Dedifferentiated amniotic fluid mesenchymal stem cell (primary cell): ENCODE measurements at regions not wholly inside any gene's neighbourhood (a gene's known extent, or its start where the extent isn't known, plus 50 kb on each side); places are given as distances from the start of the nearest gene placed in this dataset.

Source experiments
- DNase-seq: peaks from one replicate; pipeline ENCODE4 v3.0.0-alpha.2; 2016; ENCODE audit errors: extremely low spot score

DNA sequence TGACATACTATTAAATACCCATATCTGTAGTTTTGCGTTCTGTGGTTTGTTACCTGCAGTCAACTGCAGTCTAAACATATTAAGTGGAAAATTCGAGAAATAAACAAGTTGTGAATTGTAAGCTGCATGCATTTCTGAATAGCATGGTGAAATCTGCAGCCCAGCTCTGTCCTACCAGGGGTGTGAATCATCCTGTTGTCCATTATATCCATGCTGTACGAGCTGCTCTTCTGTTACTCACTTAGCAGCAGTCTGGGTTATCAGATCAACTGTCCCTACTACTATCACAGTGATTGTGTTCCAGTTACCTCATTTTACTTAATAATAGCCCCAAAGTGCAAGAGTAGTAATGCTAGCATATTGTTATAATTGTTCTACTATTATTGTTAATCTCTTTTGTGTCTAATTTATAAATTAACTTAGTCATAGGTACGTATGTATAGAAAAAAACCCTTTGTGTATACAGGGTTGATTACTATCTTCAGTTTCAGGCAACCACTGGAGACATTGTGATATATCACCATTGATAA, 173.7 kb upstream of the FAT4 start:
- DNase-seq: no peak

DNA sequence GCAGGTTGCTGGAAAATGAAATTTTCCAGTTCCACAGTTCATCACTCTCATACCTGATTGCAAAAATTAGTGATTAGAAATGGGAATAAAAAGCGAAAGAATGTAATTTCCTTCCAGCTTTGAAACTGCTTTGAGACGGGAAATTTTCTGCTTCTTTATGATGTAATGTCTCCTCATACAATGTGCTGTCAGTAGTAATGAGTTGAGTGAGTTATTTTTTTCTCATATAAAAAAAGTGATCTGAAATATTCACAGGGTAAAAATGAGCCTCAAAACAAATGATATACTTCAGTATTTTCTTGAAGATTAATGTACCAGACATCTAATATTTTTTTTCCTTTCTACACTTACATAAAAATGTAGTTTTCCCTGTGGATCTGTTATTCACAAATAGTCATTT, 179.1 kb upstream of the FAT4 start:
- DNase-seq: no peak

DNA sequence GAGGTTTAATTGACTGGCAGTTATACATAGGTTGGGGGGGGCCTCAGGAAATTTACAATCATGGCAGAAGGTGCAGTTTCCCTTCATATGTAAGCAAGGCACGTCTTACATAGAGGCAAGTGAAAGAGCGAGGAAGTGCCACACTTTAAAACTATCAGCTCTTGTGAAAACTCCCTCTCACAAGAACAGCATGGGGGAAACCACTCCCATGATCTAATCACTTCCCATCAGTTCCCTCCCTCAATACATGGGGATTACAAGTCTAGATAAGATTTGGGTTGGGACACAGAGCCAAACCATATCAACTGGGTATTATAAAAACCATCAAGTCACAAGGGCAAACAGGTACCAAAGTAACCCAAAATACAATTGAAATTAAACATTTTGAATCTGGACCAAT, 182.0 kb upstream of the FAT4 start:
- no peak for DNase-seq

DNA sequence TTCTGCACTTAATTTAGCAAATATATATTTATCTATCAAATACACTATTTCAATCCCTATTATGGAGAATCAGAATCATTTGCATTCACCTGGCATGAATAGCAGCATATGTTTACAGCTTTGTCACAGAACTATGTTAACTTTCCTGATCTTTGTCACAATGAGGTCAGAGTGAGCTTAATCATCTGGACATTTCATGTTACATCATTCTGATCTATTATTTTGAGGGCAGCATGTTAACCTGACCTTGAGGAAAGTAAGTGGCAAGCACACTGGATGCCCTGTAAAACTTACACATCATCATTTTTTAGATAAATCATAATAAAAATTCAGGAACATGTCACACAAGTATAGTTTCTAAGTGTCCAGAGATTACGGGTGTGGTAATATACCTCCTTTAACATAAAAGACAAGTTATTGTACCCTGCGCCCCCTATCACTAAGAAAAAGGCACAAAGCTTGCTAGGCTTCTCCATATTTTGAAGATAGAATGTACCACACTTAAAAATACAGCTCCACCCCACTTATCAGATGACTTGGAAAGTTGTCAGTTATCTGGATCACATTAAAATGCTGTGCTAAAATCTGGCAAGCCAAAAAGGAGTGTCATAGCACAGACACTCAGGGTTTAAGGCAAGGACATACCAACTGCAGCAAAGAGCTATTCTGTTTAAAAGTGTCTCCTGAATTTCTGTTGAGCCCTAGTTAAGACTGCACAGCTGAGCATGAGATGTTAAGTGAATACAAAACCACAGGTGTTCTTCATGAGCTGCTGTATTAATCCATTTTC, 182.7 kb upstream of the FAT4 start:
- peak; percentile 57 for DNase-seq

DNA sequence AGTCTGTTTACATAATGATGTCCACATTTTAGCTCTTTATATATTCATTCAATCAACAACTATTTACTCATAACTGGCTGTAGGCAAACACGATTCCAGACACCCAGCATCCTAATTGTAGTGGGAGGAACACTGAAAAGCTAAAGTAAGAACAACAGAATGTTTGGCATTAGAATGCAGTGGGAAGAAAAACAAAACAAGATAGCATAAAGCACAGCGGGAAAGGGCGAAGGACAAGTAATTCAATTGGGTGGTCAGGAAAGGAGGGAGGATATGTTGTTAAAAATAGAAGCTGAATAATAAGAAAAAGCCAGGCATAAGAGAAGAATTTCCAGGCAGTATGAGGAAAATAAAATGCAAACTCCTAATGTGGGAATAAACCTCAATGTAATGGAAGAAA, 189.5 kb upstream of the FAT4 start:
- peak; percentile 26 for DNase-seq

DNA sequence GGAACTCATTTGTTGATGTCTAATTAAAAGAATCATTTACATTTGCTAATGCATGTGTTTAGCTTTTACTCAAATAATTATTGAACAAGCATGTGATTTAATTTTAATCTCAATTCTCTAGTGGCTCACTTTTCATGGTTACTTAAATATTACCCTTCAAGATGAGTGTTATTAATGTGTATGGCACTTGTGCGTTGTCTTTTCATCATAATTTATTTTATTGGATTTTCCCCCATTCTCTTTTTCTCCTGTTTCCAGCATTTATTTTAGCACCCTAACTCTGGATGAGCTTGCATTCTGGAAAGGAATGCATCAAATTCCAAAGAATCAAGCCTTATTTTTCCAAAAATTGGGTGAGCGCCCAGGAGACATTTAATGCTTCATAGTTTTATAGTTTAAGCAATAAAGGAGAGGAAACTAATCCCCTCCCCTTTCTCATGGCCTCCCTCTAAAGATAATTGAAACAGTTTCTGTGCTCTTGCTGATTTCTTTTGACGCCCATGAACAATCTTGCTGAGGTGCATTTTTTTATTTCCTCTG, 191.1 kb upstream of the FAT4 start:
- DNase-seq: peak; percentile 66

DNA sequence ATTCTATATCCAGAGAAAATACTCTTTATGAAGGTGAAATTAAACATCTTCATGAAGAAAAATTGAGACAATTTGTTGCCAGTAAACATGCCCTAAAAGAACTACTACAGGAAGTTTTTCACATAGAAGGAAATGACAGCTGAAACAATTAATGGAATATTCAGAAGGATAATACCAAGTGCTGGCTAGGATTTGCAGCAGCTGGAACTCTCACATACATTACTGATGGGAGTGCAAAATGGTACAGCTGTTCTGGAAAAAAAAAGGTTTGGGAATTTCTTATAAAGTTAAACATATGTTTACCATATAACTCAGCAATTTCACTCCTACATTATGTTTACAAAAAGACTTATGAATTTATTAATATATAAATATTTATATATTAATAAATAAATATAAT, 193.2 kb upstream of the FAT4 start:
- no peak for DNase-seq

DNA sequence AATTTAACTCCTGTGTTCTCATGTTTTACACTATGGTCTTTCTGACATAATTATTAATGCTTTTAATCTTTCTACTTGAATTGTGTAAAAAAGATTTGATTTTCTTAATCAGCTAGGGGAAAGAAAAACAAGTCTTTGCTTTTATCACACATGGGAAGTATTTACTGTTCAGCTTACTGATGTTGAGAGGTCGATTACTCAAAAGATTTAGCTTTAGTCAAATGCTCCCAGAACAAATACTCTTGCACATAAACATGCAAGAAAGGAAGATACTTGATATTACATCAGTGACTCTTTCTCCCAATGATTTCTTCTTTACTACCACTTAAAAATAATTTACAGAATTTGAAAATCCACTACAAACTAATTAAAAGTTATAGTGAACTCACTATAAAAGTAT, 198.3 kb upstream of the FAT4 start:
- no peak for DNase-seq

DNA sequence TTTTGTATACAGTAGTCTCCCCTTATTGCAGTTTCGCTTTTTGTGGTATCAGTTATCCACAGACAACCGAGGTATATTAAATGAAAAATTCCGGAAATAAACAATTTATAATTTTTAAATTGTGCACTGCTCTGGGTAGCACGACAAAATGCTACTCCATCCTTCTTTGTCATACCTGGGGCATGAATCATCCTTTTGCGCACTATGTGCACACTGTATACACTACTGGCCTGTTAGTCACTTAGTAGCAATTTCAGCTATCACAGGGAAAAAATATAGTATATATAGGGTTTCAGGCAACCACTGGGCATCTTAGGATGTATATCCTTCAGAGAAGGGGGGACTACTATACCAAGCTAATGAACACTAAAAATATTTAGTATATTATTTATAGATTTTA, 198.8 kb upstream of the FAT4 start:
- DNase-seq: no peak

DNA sequence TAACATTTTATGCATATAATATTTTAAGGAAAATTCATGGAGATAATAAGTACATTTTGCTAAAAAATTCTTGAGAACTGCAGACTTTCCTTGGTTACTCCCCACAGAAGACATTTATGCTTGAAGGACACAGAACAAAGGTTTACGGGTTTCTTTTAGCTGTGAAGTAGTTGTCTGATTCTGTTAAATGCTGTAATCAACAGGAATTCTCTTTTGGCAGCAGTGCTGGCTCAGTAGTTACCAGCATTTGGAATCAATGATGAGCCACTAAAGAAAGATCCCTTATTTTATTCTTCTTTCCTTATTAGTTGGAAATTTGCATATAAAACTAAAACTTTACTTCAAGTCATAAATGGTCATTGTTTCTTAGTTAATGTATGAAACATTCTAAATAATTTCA, 199.3 kb upstream of the FAT4 start:
- no peak for DNase-seq

DNA sequence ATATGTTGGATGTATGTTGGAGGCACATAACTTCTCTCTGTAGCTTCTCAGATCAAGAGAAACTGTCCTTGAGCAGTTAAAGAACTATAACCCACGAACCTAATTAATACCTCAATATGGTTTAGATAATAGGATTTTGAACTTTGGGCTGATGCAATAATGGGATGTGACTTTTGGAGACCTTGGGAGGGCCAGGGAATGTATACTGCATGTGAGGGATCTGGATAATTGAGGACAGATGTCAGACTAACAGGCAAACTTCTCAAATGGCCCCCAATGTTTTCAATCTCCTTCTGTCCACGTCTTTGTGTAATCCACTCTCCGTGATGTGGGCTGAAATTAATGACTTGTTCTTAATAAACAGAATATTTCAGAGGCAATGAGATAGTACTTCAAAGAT, 202.2 kb upstream of the FAT4 start:
- DNase-seq: no peak

DNA sequence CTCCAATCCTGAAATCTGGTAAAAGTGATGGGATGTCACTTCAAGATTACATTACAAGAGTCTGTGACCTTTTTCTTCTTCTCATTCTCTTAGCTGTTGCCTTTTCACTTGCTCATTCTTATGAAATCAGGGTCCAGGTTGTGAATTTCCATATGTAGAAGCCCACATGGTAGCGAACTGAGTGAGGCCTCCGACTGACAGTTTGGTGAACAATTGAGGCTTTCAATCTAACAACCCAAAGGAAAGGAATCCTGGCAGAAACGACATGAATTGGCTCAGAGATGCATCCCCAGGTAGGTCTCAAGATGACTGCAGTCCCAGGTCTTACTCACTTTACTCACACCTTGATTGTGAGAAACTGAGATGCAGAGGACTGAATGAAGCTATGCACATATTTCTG, 203.4 kb upstream of the FAT4 start:
- no peak for DNase-seq

DNA sequence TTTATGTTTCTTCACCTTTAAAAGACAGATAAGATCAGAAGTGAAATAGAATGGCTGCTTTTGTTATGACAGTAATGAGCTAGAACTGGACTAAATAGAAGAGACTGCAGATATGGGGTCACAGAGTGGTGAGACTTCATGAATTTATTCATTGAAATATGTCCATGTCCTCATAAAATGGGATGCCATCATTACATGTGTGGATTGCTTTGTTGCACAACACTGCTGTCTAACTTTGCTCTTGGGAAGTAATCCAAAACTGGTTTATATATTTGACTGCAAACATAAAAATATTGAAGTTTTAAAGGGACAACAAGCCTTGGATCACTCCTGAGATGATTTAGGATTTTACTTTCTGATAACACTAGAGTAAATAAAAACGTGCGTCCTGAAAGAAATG, 209.2 kb upstream of the FAT4 start:
- DNase-seq: peak; percentile 54

DNA sequence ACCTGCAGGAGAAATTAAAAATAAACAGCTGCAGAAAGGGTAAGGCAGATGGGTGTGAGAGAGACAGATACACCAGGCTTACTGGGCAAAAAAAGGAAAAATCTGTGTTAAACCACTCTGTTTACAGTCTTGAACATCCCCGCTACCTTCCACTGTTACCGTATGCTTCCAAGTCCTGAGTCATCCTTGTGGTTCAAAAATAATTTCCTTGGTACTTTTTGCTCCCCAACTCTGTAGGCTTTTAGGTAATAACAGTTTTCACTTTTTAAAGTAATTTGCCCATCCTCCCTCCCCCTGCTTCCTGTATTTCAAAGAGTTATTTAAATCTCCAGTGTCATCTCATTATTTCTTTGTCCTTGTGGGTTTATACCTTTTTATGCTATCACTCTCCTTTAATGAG, 210.1 kb upstream of the FAT4 start:
- DNase-seq: no peak

DNA sequence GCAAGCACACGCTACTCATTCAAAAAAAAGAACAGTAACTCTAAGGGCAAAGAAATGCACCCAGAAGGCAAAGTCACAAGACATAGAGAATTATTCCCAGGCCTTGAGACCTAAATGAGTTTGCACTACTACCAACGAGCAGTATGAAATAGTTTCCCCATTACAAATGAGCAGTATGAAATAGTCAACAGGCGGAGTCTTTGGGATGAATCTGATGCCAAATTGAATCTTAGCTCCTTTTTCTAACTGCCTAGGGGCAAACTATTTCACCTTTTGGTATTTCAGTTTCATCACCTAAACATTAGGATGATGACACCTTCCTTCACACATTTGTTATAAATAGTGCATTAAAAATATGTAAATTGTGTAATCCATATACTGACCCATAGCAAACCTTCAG, 213.0 kb upstream of the FAT4 start:
- DNase-seq: no peak

DNA sequence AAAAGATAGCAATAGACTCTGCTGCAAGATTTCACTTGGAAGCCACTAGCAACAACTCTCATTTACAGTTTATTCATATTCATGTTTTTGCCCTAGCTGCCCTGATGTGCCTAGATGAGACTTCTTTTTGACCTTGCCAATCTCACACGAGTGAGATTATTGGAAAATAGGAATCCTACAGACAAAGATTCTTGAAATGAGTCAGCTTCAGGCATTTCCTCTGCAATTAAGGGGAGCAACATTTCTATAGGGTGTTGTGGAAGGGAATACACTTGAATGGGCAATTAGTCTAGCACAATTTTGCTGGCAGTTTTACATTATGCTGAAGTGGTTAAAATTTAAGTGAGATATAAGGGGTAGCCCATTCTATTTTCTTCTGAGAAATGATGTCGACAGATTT, 217.0 kb upstream of the FAT4 start:
- no peak for DNase-seq

DNA sequence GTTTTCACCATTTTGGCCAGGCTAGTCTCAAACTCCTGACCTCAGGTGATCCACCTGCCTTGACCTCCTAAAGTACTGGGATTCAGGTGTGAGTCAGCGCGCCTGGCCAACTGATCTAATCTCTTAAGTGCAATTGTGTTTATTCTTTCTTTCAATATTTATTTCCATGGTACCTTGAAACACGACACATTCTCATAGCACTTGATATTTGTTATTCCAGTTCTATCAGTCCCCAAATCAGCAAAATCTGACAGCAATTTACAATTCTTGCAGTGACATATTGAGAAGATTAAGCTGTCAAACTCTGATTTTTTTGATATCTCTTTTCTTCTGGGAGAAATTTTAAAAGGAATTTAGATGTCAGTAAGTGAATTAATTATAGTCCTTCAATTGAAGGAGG, 218.1 kb upstream of the FAT4 start:
- no peak for DNase-seq

DNA sequence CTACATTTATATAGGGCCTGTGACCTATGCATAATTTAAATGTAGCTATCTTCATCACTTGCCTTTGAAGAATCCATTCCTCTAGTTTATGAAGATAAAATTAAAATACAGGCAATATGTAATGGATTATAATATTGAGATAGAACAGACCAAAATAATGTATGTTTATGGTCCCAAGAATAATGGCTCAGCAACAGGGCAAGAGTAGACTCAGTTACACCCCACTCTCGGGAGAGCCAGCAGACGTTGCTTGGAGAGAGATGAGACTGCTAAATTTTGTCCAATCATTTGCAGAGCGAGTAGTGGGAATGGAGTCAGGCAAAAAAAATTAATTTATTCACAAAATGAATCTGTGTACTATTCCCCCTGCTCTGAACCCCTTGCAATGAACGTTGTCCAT, 223.2 kb upstream of the FAT4 start:
- no peak for DNase-seq

DNA sequence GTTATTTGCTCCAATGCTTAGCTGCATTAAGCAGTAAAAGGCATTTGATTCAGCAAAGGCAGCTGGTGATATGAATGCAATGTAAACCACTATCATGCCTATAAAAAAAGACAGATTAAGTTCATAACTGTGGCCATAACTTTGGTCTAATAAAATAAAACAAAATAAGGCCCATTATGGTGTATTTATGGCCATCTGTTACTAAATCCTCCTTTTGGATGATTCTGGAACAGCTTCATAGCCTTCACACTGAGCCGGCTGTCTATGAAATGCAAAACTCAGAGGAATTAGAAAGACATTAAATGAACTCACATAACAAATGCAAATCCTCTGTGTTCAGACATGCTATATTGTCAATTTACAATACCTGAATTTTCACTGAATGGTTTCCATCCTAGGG, 223.7 kb upstream of the FAT4 start:
- no peak for DNase-seq

DNA sequence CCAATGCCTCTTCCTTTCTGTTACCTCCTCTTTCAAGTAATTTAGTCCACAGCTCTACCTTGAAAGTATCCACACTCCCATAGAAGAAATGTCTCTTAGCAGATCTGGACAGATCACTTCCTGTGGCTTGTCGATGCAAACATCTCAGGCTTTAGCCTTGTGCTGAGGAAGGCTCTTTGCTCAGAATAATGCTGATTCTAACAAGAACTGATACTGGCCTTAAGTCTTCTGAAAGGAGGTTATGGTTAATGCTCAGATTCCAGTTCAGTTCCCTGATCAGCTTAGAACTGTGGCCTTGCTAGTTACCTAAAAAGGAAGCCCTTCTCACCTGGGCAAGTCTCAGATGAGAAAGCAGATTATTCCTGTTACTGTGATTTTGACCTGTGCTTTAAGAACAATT, 230.1 kb upstream of the FAT4 start:
- no peak for DNase-seq

DNA sequence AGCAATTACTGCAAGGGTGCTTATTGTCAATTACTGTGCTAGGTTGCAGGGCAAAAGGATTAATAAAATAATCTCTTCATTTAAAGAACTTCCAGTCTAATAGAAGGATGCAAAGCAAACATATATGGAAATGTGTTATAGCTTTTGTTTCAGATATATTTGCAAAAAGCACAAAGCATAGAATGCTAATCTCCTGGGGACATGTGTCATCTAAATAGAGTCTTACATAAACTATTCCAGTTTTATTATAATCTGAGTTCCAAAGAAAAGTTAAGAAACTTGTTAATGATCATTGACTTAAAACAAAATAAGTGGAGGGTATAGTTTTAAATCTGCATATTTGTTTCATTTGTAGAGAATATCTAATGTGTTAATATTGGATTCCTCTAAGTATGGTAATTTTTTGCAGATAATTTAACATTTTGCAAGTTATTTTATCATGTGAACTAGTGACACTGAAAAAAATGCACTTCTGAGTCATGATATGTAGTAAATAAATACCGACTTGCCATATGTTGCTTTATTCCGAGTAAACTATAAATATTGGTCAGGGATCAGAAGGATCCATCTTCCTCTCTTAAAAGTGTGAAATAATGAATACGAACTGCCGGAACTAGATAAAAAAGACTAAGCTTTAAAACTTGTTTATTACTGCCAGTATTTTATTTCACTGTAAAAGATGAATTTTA, 231.9 kb upstream of the FAT4 start:
- no peak for DNase-seq

DNA sequence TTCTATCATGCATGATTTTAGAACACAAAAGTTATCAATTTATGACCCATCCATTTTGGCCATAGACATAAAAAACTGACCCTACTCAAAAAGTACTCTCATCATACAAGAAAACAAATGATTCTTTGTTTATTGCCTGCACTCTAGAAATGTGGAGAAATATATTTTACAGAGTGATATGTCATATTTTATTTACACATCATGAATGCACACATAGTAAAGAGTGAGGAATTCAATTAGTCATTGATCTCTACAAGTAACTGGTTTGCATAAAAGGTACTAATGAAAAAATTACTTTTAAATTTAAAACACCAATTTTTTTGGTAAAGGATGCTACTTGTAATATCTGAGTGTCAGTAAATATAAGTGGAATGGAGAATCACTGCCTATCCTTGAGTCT, 242.5 kb upstream of the FAT4 start:
- no peak for DNase-seq

DNA sequence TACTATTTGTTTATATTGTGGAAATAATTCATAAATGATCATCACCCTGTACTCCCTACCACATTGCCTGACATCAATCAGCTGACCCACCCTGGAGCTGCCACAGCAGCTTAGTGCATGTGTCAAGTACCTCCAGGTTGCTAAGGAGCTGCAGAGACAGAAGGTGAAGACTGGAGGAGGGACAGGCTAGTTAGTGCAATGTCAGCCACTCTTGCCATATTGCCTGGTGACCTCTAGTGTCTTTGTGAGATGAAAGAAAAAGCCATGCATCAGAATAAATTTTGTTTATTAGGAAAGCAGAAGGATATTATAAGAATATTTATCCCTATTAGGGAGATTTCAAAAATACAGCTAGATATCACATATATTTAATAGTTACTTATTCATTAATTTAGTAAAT, 243.9 kb upstream of the FAT4 start:
- no peak for DNase-seq
